NB4 (cell line): ENCODE measurements at regions not wholly inside any gene's neighbourhood (a gene's known extent, or its start where the extent isn't known, plus 50 kb on each side); places are given as distances from the start of the nearest gene placed in this dataset.

Experiments
- DNase-seq: peaks from one replicate; pipeline ENCODE4 v3.0.0; 2010; ENCODE audit warnings: low read depth
- H3K4me3 ChIP-seq: one replicate; pipeline ENCODE4 v1.5.1; 2011; ENCODE audit warnings: mild to moderate bottlenecking, low read depth, low read length, moderate library complexity
- MAX ChIP-seq: IDR thresholded peaks from 2 replicates; pipeline ENCODE4 v1.6.1; 2011; ENCODE audit warnings: low read depth, low read length
- MYC ChIP-seq: IDR thresholded peaks from 2 replicates; pipeline ENCODE4 v1.6.1; 2011; ENCODE audit warnings: low read depth, low read length
- POLR2A ChIP-seq: IDR thresholded peaks from 2 replicates; pipeline ENCODE4 v1.6.1; 2011; ENCODE audit warnings: mild to moderate bottlenecking; ENCODE audit not compliant: insufficient read length; ENCODE audit errors: extremely low read depth
- TF ChIP-seq, protein P1 (sequence below): IDR thresholded peaks from one replicate; pipeline ENCODE4 v1.5.1; 2012; ENCODE audit warnings: low read depth, low read length

- DNase-seq = no peak
- H3K4me3 ChIP-seq = no peak overlapping the region
- TF ChIP-seq, protein P1, sequence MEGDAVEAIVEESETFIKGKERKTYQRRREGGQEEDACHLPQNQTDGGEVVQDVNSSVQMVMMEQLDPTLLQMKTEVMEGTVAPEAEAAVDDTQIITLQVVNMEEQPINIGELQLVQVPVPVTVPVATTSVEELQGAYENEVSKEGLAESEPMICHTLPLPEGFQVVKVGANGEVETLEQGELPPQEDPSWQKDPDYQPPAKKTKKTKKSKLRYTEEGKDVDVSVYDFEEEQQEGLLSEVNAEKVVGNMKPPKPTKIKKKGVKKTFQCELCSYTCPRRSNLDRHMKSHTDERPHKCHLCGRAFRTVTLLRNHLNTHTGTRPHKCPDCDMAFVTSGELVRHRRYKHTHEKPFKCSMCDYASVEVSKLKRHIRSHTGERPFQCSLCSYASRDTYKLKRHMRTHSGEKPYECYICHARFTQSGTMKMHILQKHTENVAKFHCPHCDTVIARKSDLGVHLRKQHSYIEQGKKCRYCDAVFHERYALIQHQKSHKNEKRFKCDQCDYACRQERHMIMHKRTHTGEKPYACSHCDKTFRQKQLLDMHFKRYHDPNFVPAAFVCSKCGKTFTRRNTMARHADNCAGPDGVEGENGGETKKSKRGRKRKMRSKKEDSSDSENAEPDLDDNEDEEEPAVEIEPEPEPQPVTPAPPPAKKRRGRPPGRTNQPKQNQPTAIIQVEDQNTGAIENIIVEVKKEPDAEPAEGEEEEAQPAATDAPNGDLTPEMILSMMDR = no peak
- TF ChIP-seq MYC (no peak), MAX (no peak), POLR2A (no peak)
These were observed 301.0 kb upstream of the POU3F1 start for GRCh38 chr1:38347446-38348175.

GRCh38 chr1:38344716-38345115, 298.1 kb upstream of the POU3F1 start:
- no peak overlapping the region for H3K4me3 ChIP-seq
- no peak for TF ChIP-seq MYC
- TF ChIP-seq, protein P1 = no peak
- no peak for TF ChIP-seq MAX
- TF ChIP-seq POLR2A = no peak

DNA sequence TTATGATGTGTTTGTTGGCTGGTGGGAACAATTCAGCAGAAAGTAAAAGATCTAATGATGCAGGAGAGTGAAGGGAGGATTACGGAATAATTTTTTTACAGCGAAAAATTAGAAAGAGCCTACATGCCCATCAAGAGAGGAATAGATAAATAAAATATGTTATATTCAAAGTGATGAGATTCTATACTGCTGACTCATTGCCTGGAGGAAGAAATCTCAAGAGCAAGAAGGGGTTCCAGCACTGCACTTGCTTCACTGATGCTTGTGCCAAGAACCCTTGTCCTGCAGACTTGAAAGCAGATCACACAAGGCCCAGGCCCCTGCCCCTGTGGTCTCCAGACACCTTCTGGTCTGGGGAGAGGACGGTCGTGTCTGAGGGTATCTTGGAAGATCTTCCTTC, 295.1 kb upstream of the POU3F1 start:
- TF ChIP-seq MAX (no peak), MYC (no peak), POLR2A (no peak)
- TF ChIP-seq, protein P1 = no peak
- no peak for DNase-seq
- H3K4me3 ChIP-seq = no peak overlapping the region

More at GRCh38 chr1:38344716-38345115, 298.1 kb upstream of the POU3F1 start:
- no peak for DNase-seq

DNA sequence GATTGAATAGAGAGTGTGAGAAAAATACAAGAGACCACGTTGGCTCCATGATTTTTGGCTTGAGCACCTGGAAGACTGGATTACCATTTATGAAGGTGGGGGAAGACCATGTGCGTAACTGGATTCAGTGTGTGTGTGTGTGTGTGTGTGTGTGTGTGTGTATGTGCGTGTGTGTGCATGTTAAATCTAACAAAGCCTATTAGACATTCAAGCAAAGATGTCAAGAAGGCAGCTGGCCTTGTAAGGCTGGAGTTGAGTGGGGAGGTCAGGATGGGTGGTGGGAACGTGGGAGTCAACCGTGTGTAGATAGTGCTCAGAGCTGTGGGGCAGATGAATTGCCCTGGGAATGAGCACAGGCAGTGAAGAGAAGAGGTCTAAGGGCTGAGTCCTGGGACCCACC, 293.8 kb upstream of the POU3F1 start:
- TF ChIP-seq, protein P1 = no peak
- no peak for TF ChIP-seq MAX
- TF ChIP-seq POLR2A = no peak
- TF ChIP-seq MYC = no peak
- H3K4me3 ChIP-seq = no peak overlapping the region
- DNase-seq = no peak

DNA sequence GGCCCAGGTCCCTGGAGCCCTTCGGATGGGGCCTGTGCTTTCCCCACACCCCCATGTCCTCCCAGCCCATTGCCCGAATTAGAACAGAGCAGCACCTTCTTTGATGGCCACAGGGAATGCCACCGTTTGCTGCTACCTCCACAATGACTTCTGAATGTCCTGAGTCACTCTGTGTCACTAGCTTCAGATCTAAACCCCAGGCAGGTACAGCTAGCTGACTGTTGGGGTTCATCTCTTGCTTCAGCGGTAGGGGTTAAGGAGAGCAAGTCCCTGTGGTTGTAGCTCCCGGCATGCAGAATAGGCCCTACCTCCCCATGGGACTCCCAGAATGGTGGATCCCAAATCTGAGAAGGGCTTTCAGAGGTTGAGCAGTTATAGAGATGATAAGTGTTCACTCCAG, 291.1 kb upstream of the POU3F1 start:
- DNase-seq = no peak
- TF ChIP-seq, protein P1 = no peak
- TF ChIP-seq MYC = no peak
- H3K4me3 ChIP-seq = no peak overlapping the region

GRCh38 chr1:38336961-38337360, 290.4 kb upstream of the POU3F1 start:
- no peak overlapping the region for H3K4me3 ChIP-seq
- TF ChIP-seq MAX (no peak), MYC (no peak)
- DNase-seq = no peak
